HUES64 (cell line): ENCODE measurements at regions not wholly inside any gene's neighbourhood (a gene's known extent, or its start where the extent isn't known, plus 50 kb on each side); places are given as distances from the start of the nearest gene placed in this dataset.

Experiments
- H3K27ac ChIP-seq: 2 replicates; pipeline ENCODE4 v1.7.0; 2013; ENCODE audit warnings: low read depth, low read length, inconsistent platforms
- H3K27me3 ChIP-seq: 2 replicates; pipeline ENCODE4 v1.6.1; 2013; ENCODE audit warnings: mild to moderate bottlenecking, low read length; ENCODE audit not compliant: insufficient read depth
- H3K36me3 ChIP-seq: 2 replicates; pipeline ENCODE4 v1.6.1; 2013; ENCODE audit warnings: mild to moderate bottlenecking, low read length; ENCODE audit not compliant: insufficient read depth
- H3K4me1 ChIP-seq: 2 replicates; pipeline ENCODE4 v1.6.1; 2013; ENCODE audit warnings: mild to moderate bottlenecking, low read length, moderate library complexity; ENCODE audit not compliant: insufficient read depth
- H3K4me3 ChIP-seq: 2 replicates; pipeline ENCODE4 v1.5.1; 2013; ENCODE audit warnings: mild to moderate bottlenecking, low read length, moderate library complexity
- H3K9ac ChIP-seq: 2 replicates; pipeline ENCODE4 v1.6.1; 2013; ENCODE audit warnings: mild to moderate bottlenecking, low read depth, low read length
- H3K9me3 ChIP-seq: 2 replicates; pipeline ENCODE4 v1.6.1; 2013; ENCODE audit warnings: low read depth, low read length; ENCODE audit not compliant: insufficient read depth
- WGBS: fragments of 150-250, 120-280 bp; methylation state at CpG from one replicate; pipeline ENCODE4 v1.1.7; 2013; ENCODE audit warnings: missing lambda C conversion rate; 5-methylcytosine and 5-hydroxymethylcytosine counted together

- Histone ChIP-seq H3K9me3 (no peaks in the 10 kb centered on the region), H3K27ac (no peak overlapping the region), H3K27me3 (no peaks in the 10 kb centered on the region), H3K4me1 (peaks cover 9% of the 10 kb centered on the region), H3K9ac (no peak overlapping the region), H3K36me3 (no peaks in the 10 kb centered on the region), H3K4me3 (no peak overlapping the region)
- no CpG with 5 or more reads among the region's 1 CpG for whole genome bisulfite sequencing
Measured at GRCh38 chr3:117954131-117954530, 1080.5 kb downstream of the IGSF11 start.

DNA sequence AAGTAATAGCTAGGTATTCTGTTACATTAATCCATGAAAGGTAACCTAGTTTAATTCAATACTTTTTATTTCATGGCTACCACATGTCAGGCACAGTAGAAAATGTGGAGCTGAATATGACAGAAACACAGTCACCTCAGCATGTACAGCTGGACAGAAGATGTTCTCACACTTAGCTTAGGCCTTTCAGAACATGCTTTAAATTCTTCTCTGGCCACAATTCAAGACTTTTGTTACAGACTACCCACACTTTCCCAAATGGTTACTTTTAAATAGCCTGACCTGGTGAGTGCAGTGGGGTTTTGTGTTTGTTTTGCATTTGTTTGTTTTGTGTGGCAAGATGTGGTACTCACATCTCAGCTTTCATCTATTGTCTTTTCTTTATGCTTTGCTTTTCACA is 1079.5 kb downstream of the IGSF11 start:
- peaks cover 9% of the 10 kb centered on the region for H3K4me1 ChIP-seq
- no peaks in the 10 kb centered on the region for H3K36me3 ChIP-seq
- H3K4me3 ChIP-seq = no peak overlapping the region
- H3K9ac ChIP-seq = no peak overlapping the region
- no peaks in the 10 kb centered on the region for H3K9me3 ChIP-seq
- H3K27me3 ChIP-seq = no peaks in the 10 kb centered on the region
- no peak overlapping the region for H3K27ac ChIP-seq

GRCh38 chr3:117958027-117958426 is 1076.6 kb downstream of the IGSF11 start:
- H3K36me3 ChIP-seq = no peaks in the 10 kb centered on the region
- H3K27me3 ChIP-seq = no peaks in the 10 kb centered on the region
- H3K4me1 ChIP-seq = peaks cover 9% of the 10 kb centered on the region
- peaks cover 4% of the 10 kb centered on the region; the same call in 1 of the 2 replicates for H3K9me3 ChIP-seq
- H3K4me3 ChIP-seq = no peak overlapping the region
- no peak overlapping the region for H3K9ac ChIP-seq
- WGBS = 91% methylated on average over 2 of the region's 2 CpGs
- no peak overlapping the region for H3K27ac ChIP-seq

DNA sequence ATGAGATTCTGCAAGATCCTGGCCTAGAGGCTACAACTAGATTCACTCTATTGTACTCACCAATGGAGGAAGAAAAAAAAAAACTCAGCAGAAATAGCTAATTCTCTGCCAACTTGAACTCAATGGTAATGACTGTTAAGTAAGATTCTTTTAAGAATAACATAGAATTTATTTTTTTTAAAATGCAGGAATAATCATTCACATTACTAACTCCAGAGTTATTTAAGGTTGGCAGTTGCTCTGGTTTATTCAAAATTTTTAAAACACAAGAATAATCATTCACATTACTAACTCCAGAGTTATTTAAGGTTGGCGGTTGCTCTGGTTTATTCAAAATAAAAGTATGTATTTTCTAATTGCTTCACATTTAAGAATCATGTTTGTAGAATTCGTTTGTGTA is 1071.9 kb downstream of the IGSF11 start:
- no CpG with 5 or more reads among the region's 2 CpGs for WGBS
- Histone ChIP-seq H3K27ac (no peak overlapping the region), H3K9ac (no peak overlapping the region)

GRCh38 chr3:117963858-117964257 is 1070.8 kb downstream of the IGSF11 start:
- no peaks in the 10 kb centered on the region for H3K36me3 ChIP-seq
- no peak overlapping the region for H3K4me3 ChIP-seq
- no peaks in the 10 kb centered on the region for H3K4me1 ChIP-seq
- H3K27me3 ChIP-seq = no peaks in the 10 kb centered on the region
- WGBS = 86% methylated on average over 1 of the region's 2 CpGs
- H3K27ac ChIP-seq = no peak overlapping the region
- H3K9me3 ChIP-seq = peaks cover 4% of the 10 kb centered on the region; the same call in 1 of the 2 replicates
- H3K9ac ChIP-seq = no peak overlapping the region

More for the DNA sequence above, 1071.9 kb downstream of the IGSF11 start:
- no peaks in the 10 kb centered on the region for H3K36me3 ChIP-seq
- no peaks in the 10 kb centered on the region for H3K27me3 ChIP-seq
- H3K4me3 ChIP-seq = no peak overlapping the region
- no peaks in the 10 kb centered on the region for H3K4me1 ChIP-seq
- peaks cover 4% of the 10 kb centered on the region; the same call in 1 of the 2 replicates for H3K9me3 ChIP-seq

GRCh38 chr3:117964814-117965213 is 1069.8 kb downstream of the IGSF11 start:
- no peaks in the 10 kb centered on the region for H3K4me1 ChIP-seq
- H3K27me3 ChIP-seq = no peaks in the 10 kb centered on the region
- H3K9me3 ChIP-seq = peaks cover 4% of the 10 kb centered on the region; the same call in 1 of the 2 replicates
- WGBS = 94% methylated on average over 2 of the region's 4 CpGs
- H3K27ac ChIP-seq = no peak overlapping the region
- no peak overlapping the region for H3K4me3 ChIP-seq
- no peak overlapping the region for H3K9ac ChIP-seq
- H3K36me3 ChIP-seq = no peaks in the 10 kb centered on the region

DNA sequence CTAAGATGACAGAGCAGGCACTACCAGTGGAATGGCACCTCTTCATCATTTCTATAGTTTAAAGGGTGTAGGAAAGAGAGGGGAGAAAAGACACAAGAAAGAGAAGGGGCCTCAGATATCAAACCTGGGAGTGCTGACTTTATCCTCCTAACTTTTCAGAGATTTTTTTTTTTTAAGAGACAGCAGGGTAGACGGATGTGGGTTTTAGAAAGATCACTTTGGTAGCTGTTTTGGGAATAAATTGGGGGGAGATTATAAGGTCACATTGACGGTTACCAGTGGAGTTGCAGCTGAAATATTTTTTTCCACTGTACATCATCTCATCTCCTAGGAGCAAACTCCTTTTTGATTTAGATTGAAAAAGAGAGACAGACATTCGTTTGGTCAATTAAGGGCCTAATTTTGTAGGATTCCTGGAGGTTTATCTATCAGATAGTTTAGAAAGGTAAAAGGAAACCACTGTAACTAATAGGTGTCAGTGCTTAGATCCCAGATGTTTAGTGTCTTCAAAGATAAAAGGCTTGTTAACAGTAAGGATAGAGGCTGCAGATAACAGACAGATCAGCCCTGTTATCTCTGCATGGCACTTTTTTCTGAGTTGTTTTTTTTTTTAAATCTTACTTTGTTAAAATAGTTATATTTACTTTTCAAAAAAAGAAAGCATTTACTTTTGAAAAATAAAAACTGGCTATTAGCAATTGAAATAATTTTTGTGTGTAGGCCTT is 1057.0 kb downstream of the IGSF11 start:
- no peaks in the 10 kb centered on the region for H3K27me3 ChIP-seq
- no peaks in the 10 kb centered on the region for H3K36me3 ChIP-seq
- H3K9ac ChIP-seq = no peak overlapping the region
- H3K4me1 ChIP-seq = no peaks in the 10 kb centered on the region
- H3K27ac ChIP-seq = no peak overlapping the region
- H3K4me3 ChIP-seq = no peak overlapping the region
- no peaks in the 10 kb centered on the region for H3K9me3 ChIP-seq
- WGBS = 85% methylated on average over 3 of the region's 3 CpGs

DNA sequence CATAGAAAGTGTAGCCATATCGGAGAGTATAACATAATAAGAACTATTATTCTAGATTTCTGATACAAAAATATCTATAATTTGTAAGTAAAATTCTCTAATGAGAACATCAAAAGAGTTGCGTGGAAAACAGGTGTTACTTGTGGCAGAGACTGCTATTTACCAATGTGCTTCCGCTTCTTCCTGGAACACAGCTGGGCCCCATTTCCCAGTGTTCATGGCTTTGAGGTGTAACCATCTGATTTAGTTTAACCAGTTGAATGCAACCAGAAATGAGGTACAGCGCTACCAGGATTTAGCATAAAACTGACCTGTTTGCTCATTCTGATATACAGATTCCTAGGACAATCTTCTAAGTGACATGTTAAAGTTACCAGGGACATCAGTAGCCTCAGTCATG is 1055.2 kb downstream of the IGSF11 start:
- Histone ChIP-seq H3K27me3 (no peaks in the 10 kb centered on the region), H3K27ac (no peak overlapping the region), H3K36me3 (no peaks in the 10 kb centered on the region), H3K4me1 (no peaks in the 10 kb centered on the region), H3K9ac (no peak overlapping the region), H3K9me3 (no peaks in the 10 kb centered on the region), H3K4me3 (no peak overlapping the region)
- WGBS = 96% methylated on average over 3 of the region's 4 CpGs

DNA sequence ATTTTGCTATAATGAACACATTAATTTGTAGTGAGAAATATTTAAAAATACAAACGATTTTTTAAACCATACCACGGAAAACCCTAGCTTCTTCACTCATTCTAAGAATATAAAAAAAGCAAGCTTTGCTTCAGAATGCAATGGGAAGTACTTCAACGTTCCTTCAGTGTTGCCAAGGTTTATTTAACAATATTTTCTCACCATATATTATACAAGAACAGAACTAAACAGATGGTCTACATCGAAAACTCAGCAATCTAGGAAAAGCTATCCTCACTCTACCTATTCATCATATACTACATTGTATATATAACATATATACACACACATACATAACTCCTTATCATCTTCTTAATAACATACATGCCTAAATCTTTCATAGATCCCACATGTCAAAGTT is 1047.4 kb downstream of the IGSF11 start:
- H3K27me3 ChIP-seq = no peaks in the 10 kb centered on the region
- H3K9ac ChIP-seq = no peak overlapping the region
- H3K4me3 ChIP-seq = no peak overlapping the region
- H3K9me3 ChIP-seq = no peaks in the 10 kb centered on the region
- no peaks in the 10 kb centered on the region for H3K36me3 ChIP-seq
- H3K4me1 ChIP-seq = no peaks in the 10 kb centered on the region
- no peak overlapping the region for H3K27ac ChIP-seq
- WGBS = 82% methylated on average over 4 of the region's 4 CpGs

DNA sequence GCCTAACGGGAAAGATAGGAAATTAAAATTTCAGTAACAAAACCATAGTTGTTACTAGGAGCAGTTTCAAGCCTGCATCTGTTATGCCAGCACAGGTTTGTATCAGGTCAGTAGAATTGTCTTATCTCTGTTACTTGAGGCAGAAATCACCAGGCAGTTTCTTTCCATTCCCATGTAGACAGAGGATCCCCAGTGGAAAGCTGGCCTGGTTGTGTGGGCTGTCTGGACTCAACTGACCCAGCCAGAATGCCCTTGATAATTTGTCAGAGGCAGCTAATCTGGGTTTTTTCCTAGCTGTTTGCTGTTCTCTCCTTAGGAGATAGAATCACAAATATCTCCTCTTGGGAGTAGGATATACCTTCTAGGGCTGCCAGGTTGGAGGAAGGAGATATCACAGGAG is 1044.7 kb downstream of the IGSF11 start:
- 95% methylated on average over 1 of the region's 1 CpG for WGBS
- Histone ChIP-seq H3K9ac (no peak overlapping the region), H3K4me3 (no peak overlapping the region), H3K9me3 (no peaks in the 10 kb centered on the region), H3K27ac (no peak overlapping the region), H3K4me1 (no peaks in the 10 kb centered on the region), H3K27me3 (peaks cover 9% of the 10 kb centered on the region), H3K36me3 (no peaks in the 10 kb centered on the region)

GRCh38 chr3:117990627-117991026 is 1044.0 kb downstream of the IGSF11 start:
- Histone ChIP-seq H3K4me3 (no peak overlapping the region), H3K4me1 (no peaks in the 10 kb centered on the region)
- WGBS = 93% methylated on average over 1 of the region's 1 CpG

More at GRCh38 chr3:117990627-117991026, 1044.0 kb downstream of the IGSF11 start:
- no peak overlapping the region for H3K27ac ChIP-seq
- H3K27me3 ChIP-seq = peaks cover 15% of the 10 kb centered on the region
- H3K36me3 ChIP-seq = no peaks in the 10 kb centered on the region
- no peaks in the 10 kb centered on the region for H3K9me3 ChIP-seq
- H3K9ac ChIP-seq = no peak overlapping the region
